ENCODE measurements at regions not wholly inside any gene's neighbourhood (a gene's known extent, or its start where the extent isn't known, plus 50 kb on each side); places are given as distances from the start of the nearest gene placed in this dataset.
"Not testable (repeated sequence)": the region's sequence is repeated elsewhere in the genome, so short reads cannot be mapped to it uniquely, and the experiment has no call there.

- DNase-seq, result no peak
- no peak overlapping the region for H3K4me3 ChIP-seq
- intact Hi-C loops (cut with DNase I; ENCODE audit: low total_unique reads), result no loop called here
- no peaks in the 10 kb centered on the region for H3K36me3 ChIP-seq
- no peaks in the 10 kb centered on the region for H3K4me1 ChIP-seq
- H3K27ac ChIP-seq, result no peak overlapping the region
- H3K9me3 ChIP-seq, result no peaks in the 10 kb centered on the region
- H3K27me3 ChIP-seq, result no peaks in the 10 kb centered on the region
- no peak for TF ChIP-seq CTCF (IDR thresholded peaks at IDR 0.05)
Measured at GRCh38 chr14:106372870-106373652, 846.7 kb downstream of the TMEM121 start.

- intact Hi-C loops (cut with DNase I; ENCODE audit: low total_unique reads); H3K27me3 ChIP-seq; H3K27ac ChIP-seq; H3K9me3 ChIP-seq; H3K4me3 ChIP-seq; H3K36me3 ChIP-seq; DNase-seq; H3K4me1 ChIP-seq: not testable (repeated sequence)
Measured at GRCh38 chr14:106373653-106374110, 847.3 kb downstream of the TMEM121 start.

GRCh38 chr14:106377432-106377831 lies 851.0 kb downstream of the TMEM121 start:
- Histone ChIP-seq H3K4me1 (no peaks in the 10 kb centered on the region), H3K27ac (no peak overlapping the region), H3K36me3 (no peaks in the 10 kb centered on the region), H3K27me3 (no peaks in the 10 kb centered on the region), H3K9me3 (no peaks in the 10 kb centered on the region), H3K4me3 (no peak overlapping the region)
- no peak for TF ChIP-seq CTCF (IDR thresholded peaks at IDR 0.05)
- DNase-seq, result no peak
- intact Hi-C loops (cut with DNase I; ENCODE audit: low total_unique reads), result no loop called here

GRCh38 chr14:106378191-106378590 lies 851.8 kb downstream of the TMEM121 start:
- H3K9me3 ChIP-seq, result no peaks in the 10 kb centered on the region
- no peak for DNase-seq
- no peaks in the 10 kb centered on the region for H3K27me3 ChIP-seq
- no peak overlapping the region for H3K4me3 ChIP-seq
- no peak for TF ChIP-seq CTCF (IDR thresholded peaks at IDR 0.05)
- H3K4me1 ChIP-seq, result no peaks in the 10 kb centered on the region
- H3K36me3 ChIP-seq, result no peaks in the 10 kb centered on the region
- no peak overlapping the region for H3K27ac ChIP-seq
- intact Hi-C loops (cut with DNase I; ENCODE audit: low total_unique reads), result no loop called here

- no peak for TF ChIP-seq CTCF (IDR thresholded peaks at IDR 0.05)
- H3K4me3 ChIP-seq, result no peak overlapping the region
- H3K4me1 ChIP-seq, result no peaks in the 10 kb centered on the region
- no peak overlapping the region for H3K27ac ChIP-seq
- intact Hi-C loops (cut with DNase I; ENCODE audit: low total_unique reads), result no loop called here
- no peaks in the 10 kb centered on the region for H3K9me3 ChIP-seq
- no peaks in the 10 kb centered on the region for H3K36me3 ChIP-seq
- no peak for DNase-seq
- H3K27me3 ChIP-seq, result no peaks in the 10 kb centered on the region
Measured at GRCh38 chr14:106380740-106381139, 854.4 kb downstream of the TMEM121 start.

GRCh38 chr14:106389186-106389585 lies 862.8 kb downstream of the TMEM121 start:
- H3K27ac ChIP-seq; intact Hi-C loops (cut with DNase I; ENCODE audit: low total_unique reads); H3K4me1 ChIP-seq; DNase-seq; H3K36me3 ChIP-seq; H3K9me3 ChIP-seq; H3K27me3 ChIP-seq; H3K4me3 ChIP-seq: not testable (repeated sequence)

Data from tibial artery (tissue), 4 donors.